Ovary (tissue), 7 donors: ENCODE measurements at regions not wholly inside any gene's neighbourhood (a gene's known extent, or its start where the extent isn't known, plus 50 kb on each side); places are given as distances from the start of the nearest gene placed in this dataset.

Source experiments
- DNase-seq, 5 donors: peaks; one replicate each; pipeline ENCODE4 v3.0.0-alpha.2; 2019 to 2020
- H3K27ac ChIP-seq, 2 donors: fragments of 200-600 bp; one replicate each; pipeline versions ENCODE4 v1.5.1 to v1.8.0; 2019 to 2022
- H3K27me3 ChIP-seq: fragments of 200-600 bp; one replicate; pipeline ENCODE4 v1.8.0; 2022
- H3K36me3 ChIP-seq: fragments of 200-600 bp; sonication (generic); one replicate; pipeline ENCODE4 v1.5.1; 2019
- H3K4me1 ChIP-seq: one replicate; pipeline ENCODE4 v1.8.1; 2013; ENCODE audit warnings: mild to moderate bottlenecking, moderate library complexity; ENCODE audit not compliant: insufficient read depth
- H3K4me3 ChIP-seq: fragments of 200-600 bp; sonication (generic); one replicate; pipeline ENCODE4 v1.5.1; 2017
- H3K9me3 ChIP-seq, 2 donors: fragments of 200-600 bp in 1 of 2; sonication (generic) in 1 of 2; one replicate each; pipeline versions ENCODE4 v1.5.1 to v1.8.1; 2013 to 2019; ENCODE audit warnings: mild to moderate bottlenecking in 1 of 2, moderate library complexity in 1 of 2
- EP300 ChIP-seq: sonication (generic); formaldehyde crosslinking; IDR thresholded peaks from one replicate; pipeline ENCODE4 v1.6.1; 2017; ENCODE audit warnings: antibody characterized with exemption
- POLR2A ChIP-seq: fragments of 450-650 bp; IDR thresholded peaks from one replicate; pipeline ENCODE4 v1.6.1; 2017; ENCODE audit warnings: antibody characterized with exemption, mild to moderate bottlenecking, moderate library complexity
- WGBS, 3 donors: extraction: QIAGEN DNeasy Blood & Tissue Kit in 1 of 3; methylation state at CpG; one replicate each; pipeline versions ENCODE4 v1.1.5 to v1.1.7; 2013 to 2017; 5-methylcytosine and 5-hydroxymethylcytosine counted together
- intact Hi-C, 4 donors: fragments of 100-400 bp; cut with DNase I; formaldehyde crosslinking; loops; one replicate each; pipeline versions ENCODE4 v1.11.0 to v1.15.1; 2022 to 2023
- TF ChIP-seq, protein P1 (sequence below), 3 donors: fragments of 450-650 bp in 2 of 3; fragments of 200-600 bp in 1 of 3; IDR thresholded peaks; one replicate each; pipeline versions ENCODE4 v1.5.1 to v1.8.0; 2016 to 2022; ENCODE audit warnings: antibody characterized with exemption in 3 of 3, mild to moderate bottlenecking in 1 of 3
- donor health status: DM: no; HTN: no; CAD: no; lungs with moderate emphysema.
- donor health status: DM: no; HTN: no; CAD: no.
- donor health status: Bipolar disorder and iron deficiency.
- donor health status: DM: no; HTN: no; CAD: no.
- donor health status: DM: yes; HTN: yes; CAD: no.

DNA sequence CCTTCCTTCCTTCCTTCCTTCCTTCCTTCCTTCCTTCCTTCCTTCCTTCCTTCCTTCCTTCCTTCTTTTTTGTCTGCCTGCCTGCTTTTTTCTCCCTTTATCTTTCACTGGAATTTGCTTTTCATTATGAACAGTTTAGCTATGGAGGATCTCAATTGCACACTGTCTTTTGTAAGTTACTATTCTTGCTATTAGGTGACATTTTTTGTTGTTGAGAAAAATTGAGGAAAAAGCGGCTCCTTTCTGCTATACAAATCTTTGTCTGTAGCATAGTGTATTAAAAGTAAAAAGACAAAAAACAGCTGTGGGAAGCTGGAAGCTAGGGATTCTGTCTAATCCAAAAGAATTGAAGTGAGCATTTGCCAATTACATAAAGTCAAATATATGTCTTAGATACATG is 448.7 kb downstream of the DCDC2C start:
- 70 to 84% (median 78%) methylated on average over 1 of the region's 1 CpG for WGBS, 3 donors

DNA sequence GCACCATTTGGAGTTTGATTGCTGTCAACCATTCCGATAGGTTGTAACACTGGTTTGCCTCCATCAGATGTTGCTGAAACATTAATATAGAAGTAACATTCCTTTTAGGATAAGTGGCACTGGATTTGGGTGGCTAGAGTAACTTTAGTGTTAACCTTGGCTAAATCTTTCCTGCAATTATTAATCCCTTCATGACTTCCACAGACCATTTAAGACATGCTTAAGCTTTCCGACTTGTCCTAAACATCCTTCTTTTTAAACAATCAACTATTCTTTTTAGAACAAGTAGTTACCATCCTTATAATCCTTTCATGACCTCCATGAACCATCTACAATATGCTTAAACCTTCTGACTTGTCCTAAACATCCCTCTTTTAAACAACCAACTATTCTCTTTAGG is 465.5 kb downstream of the DCDC2C start:
- H3K27ac ChIP-seq, result no peak overlapping the region
- no peaks in the 10 kb centered on the region for H3K4me1 ChIP-seq
- H3K4me3 ChIP-seq, result no peak overlapping the region
- no peak for DNase-seq
- H3K27me3 ChIP-seq, result no peaks in the 10 kb centered on the region
- intact Hi-C loops, result no loop called here
- peaks cover 0 to 3% of the 10 kb centered on the region in 2 donors for H3K9me3 ChIP-seq
- no peaks in the 10 kb centered on the region for H3K36me3 ChIP-seq
- 70 to 90% (median 89%) methylated on average over 2 of the region's 2 CpGs for WGBS, 3 donors
- TF ChIP-seq, protein P1, sequence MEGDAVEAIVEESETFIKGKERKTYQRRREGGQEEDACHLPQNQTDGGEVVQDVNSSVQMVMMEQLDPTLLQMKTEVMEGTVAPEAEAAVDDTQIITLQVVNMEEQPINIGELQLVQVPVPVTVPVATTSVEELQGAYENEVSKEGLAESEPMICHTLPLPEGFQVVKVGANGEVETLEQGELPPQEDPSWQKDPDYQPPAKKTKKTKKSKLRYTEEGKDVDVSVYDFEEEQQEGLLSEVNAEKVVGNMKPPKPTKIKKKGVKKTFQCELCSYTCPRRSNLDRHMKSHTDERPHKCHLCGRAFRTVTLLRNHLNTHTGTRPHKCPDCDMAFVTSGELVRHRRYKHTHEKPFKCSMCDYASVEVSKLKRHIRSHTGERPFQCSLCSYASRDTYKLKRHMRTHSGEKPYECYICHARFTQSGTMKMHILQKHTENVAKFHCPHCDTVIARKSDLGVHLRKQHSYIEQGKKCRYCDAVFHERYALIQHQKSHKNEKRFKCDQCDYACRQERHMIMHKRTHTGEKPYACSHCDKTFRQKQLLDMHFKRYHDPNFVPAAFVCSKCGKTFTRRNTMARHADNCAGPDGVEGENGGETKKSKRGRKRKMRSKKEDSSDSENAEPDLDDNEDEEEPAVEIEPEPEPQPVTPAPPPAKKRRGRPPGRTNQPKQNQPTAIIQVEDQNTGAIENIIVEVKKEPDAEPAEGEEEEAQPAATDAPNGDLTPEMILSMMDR (IDR thresholded peaks at IDR 0.05), result no peak
- TF ChIP-seq EP300 (no peak), POLR2A (no peak)

More for the DNA sequence above, 448.7 kb downstream of the DCDC2C start:
- Histone ChIP-seq H3K36me3 (no peaks in the 10 kb centered on the region), H3K4me1 (no peaks in the 10 kb centered on the region), H3K4me3 (no peak overlapping the region), H3K27ac (no peak overlapping the region), H3K27me3 (no peaks in the 10 kb centered on the region), H3K9me3 (no peaks in the 10 kb centered on the region)
- DNase-seq, result no peak
- TF ChIP-seq POLR2A, result no peak
- TF ChIP-seq, protein P1 (IDR thresholded peaks at IDR 0.05), result no peak
- TF ChIP-seq EP300, result no peak
- intact Hi-C loops, result no loop called here

DNA sequence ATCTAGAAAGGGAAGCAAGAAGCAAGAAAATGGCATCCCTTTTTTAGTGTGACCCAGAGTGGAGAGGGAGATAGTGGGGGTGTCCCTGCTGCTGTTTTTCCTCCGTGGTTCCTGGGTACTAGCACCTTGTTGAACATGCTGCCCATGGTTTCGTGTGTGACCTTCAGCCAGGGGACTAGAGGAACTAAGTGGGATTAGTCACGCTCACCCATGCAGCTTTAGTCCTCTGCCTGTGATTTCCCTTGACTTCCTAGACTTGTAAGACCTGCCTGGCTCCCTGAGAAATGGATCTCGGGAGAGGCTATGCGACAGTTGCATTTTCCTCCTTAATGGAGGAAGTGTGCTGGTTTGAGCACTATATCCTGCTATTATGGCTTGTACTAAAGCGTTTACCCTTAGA is 471.4 kb downstream of the DCDC2C start:
- Histone ChIP-seq H3K4me3 (no peak overlapping the region), H3K36me3 (no peaks in the 10 kb centered on the region), H3K4me1 (no peaks in the 10 kb centered on the region), H3K27ac (no peak overlapping the region), H3K9me3 (peaks cover 0 to 3% of the 10 kb centered on the region in 2 donors), H3K27me3 (no peaks in the 10 kb centered on the region)
- intact Hi-C loops, result no loop called here
- TF ChIP-seq, protein P1 (IDR thresholded peaks at IDR 0.05), result no peak
- TF ChIP-seq EP300, result no peak
- 72 to 75% (median 75%) methylated on average over 6 of the region's 6 CpGs for WGBS, 3 donors
- DNase-seq, result no peak

DNA sequence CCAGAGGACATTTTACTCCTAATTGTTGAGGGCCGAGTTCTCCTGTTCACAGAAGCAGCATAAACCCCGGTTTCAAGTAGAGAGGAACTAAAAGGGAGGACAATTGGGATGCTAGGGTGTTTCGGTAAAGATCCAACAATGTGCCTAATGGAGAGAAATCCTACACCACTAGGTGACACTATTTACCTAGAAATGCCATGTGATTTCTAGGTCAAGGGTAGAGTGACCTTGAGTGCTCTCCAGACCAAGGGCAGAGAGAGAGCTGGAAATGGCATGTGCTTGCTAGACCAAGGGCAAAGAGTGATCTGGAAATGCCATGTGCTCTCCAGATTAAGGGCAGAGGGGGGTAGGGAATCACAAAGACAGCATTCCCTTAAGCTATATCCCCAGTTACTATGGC is 472.0 kb downstream of the DCDC2C start:
- H3K27me3 ChIP-seq, result no peaks in the 10 kb centered on the region
- no peaks in the 10 kb centered on the region for H3K36me3 ChIP-seq
- no peak for TF ChIP-seq POLR2A
- H3K27ac ChIP-seq, result no peak overlapping the region
- 76 to 82% (median 81%) methylated on average over 3 of the region's 3 CpGs for WGBS, 3 donors
- H3K4me3 ChIP-seq, result no peak overlapping the region
- no peaks in the 10 kb centered on the region for H3K4me1 ChIP-seq
- no peak for DNase-seq
- peaks cover 0 to 3% of the 10 kb centered on the region in 2 donors for H3K9me3 ChIP-seq
- intact Hi-C loops, result no loop called here

DNA sequence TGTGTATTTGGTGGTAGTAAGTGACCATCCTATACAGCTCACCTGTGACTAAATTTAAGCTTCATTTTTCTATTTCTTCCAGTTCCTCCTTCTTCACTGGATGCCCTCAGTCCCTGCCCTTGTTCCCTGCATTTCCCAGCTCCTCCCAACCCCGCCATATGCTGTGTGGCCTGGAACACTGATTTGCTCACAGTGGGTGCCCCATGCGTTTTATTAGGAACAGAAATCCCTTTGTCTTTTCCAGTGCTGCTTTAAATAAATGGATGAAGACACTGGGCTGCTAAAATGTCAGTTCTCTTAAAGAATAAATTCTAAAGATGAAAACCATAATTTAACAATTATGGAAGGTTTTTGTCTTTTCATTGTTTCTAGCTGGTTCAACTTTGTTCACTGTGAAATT is 477.3 kb downstream of the DCDC2C start:
- Histone ChIP-seq H3K27me3 (no peaks in the 10 kb centered on the region), H3K9me3 (no peaks in the 10 kb centered on the region), H3K4me3 (no peak overlapping the region), H3K36me3 (no peaks in the 10 kb centered on the region), H3K4me1 (no peaks in the 10 kb centered on the region), H3K27ac (no peak overlapping the region)
- intact Hi-C loops, result no loop called here
- DNase-seq, result no peak
- 60 to 74% (median 72%) methylated on average over 2 of the region's 2 CpGs for WGBS, 3 donors
- no peak for TF ChIP-seq POLR2A
- TF ChIP-seq, protein P1 (IDR thresholded peaks at IDR 0.05), result no peak
- no peak for TF ChIP-seq EP300
